Activated B cell treated with CpG ODN at 0.5 μM for 24 hours (primary cell): ENCODE measurements at regions not wholly inside any gene's neighbourhood (a gene's known extent, or its start where the extent isn't known, plus 50 kb on each side); places are given as distances from the start of the nearest gene placed in this dataset.

Experiments used
- ATAC-seq: fragments of 200-7000 bp; cut with Tn5 transposase; one replicate; pipeline ENCODE4 v1.10.0; 2021; ENCODE audit warnings: low read depth, mild to moderate bottlenecking, moderate library complexity
- CTCF ChIA-PET: fragments of 350-600 bp; sonication (Branson Sonifier 250); formaldehyde crosslinking; loops from one replicate; lab custom pipeline; 2021; ENCODE audit warnings: antibody characterized with exemption; lab: Charles Lee
- POLR2A ChIA-PET: fragments of 350-600 bp; sonication (Branson Sonifier 250); formaldehyde crosslinking; loops from one replicate; lab custom pipeline; 2021; ENCODE audit warnings: antibody characterized with exemption; lab: Charles Lee
- DNase-seq: peaks from one replicate; pipeline ENCODE4 v3.0.0; 2022
- H3K27ac Mint-ChIP-seq: one replicate; pipeline ENCODE4 v1.8.0; 2020; ENCODE audit warnings: mixed read lengths
- H3K27me3 Mint-ChIP-seq: one replicate; pipeline ENCODE4 v1.8.0; 2021; ENCODE audit warnings: mixed read lengths
- H3K36me3 Mint-ChIP-seq: one replicate; pipeline ENCODE4 v1.8.0; 2021; ENCODE audit warnings: low read depth, mixed read lengths
- H3K4me1 Mint-ChIP-seq: one replicate; pipeline ENCODE4 v1.8.0; 2021; ENCODE audit warnings: mixed read lengths
- H3K4me3 Mint-ChIP-seq: one replicate; pipeline ENCODE4 v1.8.0; 2020; ENCODE audit warnings: mild to moderate bottlenecking, mixed read lengths
- H3K9me3 Mint-ChIP-seq: one replicate; pipeline ENCODE4 v1.8.0; 2020; ENCODE audit warnings: mixed read lengths
- CTCF ChIP-seq: fragments of 200-600 bp; IDR thresholded peaks from one replicate; pipeline ENCODE4 v1.8.0; 2022; ENCODE audit warnings: antibody characterized with exemption, mild to moderate bottlenecking
- intact Hi-C: fragments of 100-400 bp; cut with micrococcal nuclease; formaldehyde crosslinking; loops from one replicate; pipeline ENCODE4 v1.15.1; 2024

- H3K4me1 Mint-ChIP-seq = no peaks in the 10 kb centered on the region
- H3K27ac Mint-ChIP-seq = no peak overlapping the region
- H3K9me3 Mint-ChIP-seq = no peaks in the 10 kb centered on the region
- no peak for TF ChIP-seq CTCF
- H3K27me3 Mint-ChIP-seq = no peaks in the 10 kb centered on the region
- no peaks in the 10 kb centered on the region for H3K36me3 Mint-ChIP-seq
- ChIA-PET CTCF (no interaction called here), POLR2A (no interaction called here)
- no peak for DNase-seq
- intact Hi-C loops = no loop called here
- H3K4me3 Mint-ChIP-seq = no peak overlapping the region
- no peak for ATAC-seq
These were observed 197.7 kb downstream of the PRELID2 start for GRCh38 chr5:145637396-145637795.

DNA sequence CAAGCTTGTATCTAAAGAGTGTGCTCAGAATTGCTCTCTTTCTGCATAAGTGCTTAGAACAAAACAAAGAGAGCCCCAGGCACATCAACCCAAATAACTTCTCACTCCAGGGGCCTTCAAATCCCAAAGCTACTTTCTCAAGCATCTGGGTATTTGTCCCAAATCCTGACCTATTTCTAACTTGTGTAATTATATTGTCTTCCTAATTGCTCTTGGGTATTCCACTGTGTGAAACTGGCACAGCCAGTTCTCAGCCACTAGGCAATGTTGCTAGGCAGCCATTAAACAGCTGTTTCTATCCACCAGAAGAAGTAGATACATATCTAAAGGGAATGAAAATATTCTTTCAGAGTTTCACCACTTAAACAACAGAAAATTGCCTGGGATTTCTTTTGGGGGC lies 198.8 kb downstream of the PRELID2 start:
- Mint-ChIP-seq H3K4me1 (no peaks in the 10 kb centered on the region), H3K4me3 (no peak overlapping the region), H3K27ac (no peak overlapping the region), H3K9me3 (no peaks in the 10 kb centered on the region), H3K36me3 (no peaks in the 10 kb centered on the region), H3K27me3 (no peaks in the 10 kb centered on the region)
- no peak for ATAC-seq
- no peak for DNase-seq
- TF ChIP-seq CTCF = no peak
- intact Hi-C loops = no loop called here
- POLR2A ChIA-PET = no interaction called here
- CTCF ChIA-PET = no interaction called here

- CTCF ChIA-PET = no interaction called here
- TF ChIP-seq CTCF = no peak
- intact Hi-C loops = no loop called here
- Mint-ChIP-seq H3K4me1 (no peaks in the 10 kb centered on the region), H3K27me3 (no peaks in the 10 kb centered on the region), H3K9me3 (no peaks in the 10 kb centered on the region), H3K27ac (no peak overlapping the region), H3K4me3 (no peak overlapping the region), H3K36me3 (no peaks in the 10 kb centered on the region)
- ATAC-seq (no peak), DNase-seq (no peak)
- POLR2A ChIA-PET = no interaction called here
These were observed 201.7 kb downstream of the PRELID2 start for GRCh38 chr5:145633474-145633873.

DNA sequence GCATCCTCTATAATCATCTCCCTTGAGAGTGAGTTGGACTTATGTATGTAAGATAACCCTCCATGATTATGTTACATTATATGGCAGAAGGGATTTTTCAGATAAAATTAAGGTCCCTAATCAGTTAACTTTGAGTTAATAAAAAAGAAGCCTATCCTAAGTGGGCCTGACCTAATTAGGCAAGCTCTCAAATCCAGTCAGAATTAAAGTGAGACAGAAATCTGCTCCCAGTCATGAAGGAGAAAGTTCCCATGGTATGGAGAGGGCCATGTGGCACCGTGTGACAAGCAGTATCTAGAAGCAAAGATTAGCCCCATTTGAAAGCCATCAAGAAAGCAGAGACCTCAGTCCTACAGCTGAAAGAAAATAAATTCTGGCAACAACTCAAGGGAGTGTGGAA lies 202.4 kb downstream of the PRELID2 start:
- ChIA-PET CTCF (no interaction called here), POLR2A (no interaction called here)
- Mint-ChIP-seq H3K9me3 (no peaks in the 10 kb centered on the region), H3K27me3 (no peaks in the 10 kb centered on the region), H3K36me3 (no peaks in the 10 kb centered on the region), H3K4me1 (no peaks in the 10 kb centered on the region), H3K4me3 (no peak overlapping the region), H3K27ac (no peak overlapping the region)
- TF ChIP-seq CTCF = no peak
- ATAC-seq = no peak
- no peak for DNase-seq
- intact Hi-C loops = no loop called here

DNA sequence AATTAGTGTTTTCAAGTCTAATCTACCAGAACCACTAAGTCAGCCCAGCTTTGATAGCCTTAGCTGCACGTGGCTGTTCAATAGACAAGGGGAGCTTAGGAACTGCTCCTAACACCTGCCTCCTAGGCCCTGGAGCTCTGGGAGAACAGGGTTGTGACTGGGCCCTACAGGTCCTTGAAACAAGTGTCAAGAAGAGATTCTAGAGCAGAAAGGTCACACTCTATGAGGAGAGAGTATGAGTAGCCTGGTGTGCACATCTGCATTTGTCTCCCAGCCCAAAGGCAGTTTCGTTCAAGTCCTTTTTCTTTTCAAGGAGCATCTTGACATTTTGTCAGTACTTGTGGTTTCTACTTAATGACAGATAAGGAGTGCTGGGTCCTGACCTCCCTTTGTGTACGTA lies 206.1 kb downstream of the PRELID2 start:
- Mint-ChIP-seq H3K27ac (no peak overlapping the region), H3K4me1 (no peaks in the 10 kb centered on the region), H3K27me3 (no peaks in the 10 kb centered on the region), H3K9me3 (no peaks in the 10 kb centered on the region), H3K36me3 (no peaks in the 10 kb centered on the region), H3K4me3 (no peak overlapping the region)
- no peak for TF ChIP-seq CTCF
- ChIA-PET POLR2A (no interaction called here), CTCF (no interaction called here)
- ATAC-seq (no peak), DNase-seq (no peak)
- intact Hi-C loops = no loop called here
